RWPE2 (cell line): ENCODE measurements at regions not wholly inside any gene's neighbourhood (a gene's known extent, or its start where the extent isn't known, plus 50 kb on each side); places are given as distances from the start of the nearest gene placed in this dataset.

Source experiments
- ATAC-seq: fragments of 200-7000 bp; cut with Tn5 transposase; 3 replicates; pipeline ENCODE4 v1.9.1; 2021; ENCODE audit warnings: low read depth
- DNase-seq: peaks from one replicate; pipeline ENCODE4 v3.0.0-alpha.2; 2020; ENCODE audit warnings: low spot score
- H3K27ac ChIP-seq: fragments of 450-650 bp; 2 replicates; pipeline ENCODE4 v1.5.1; 2017; ENCODE audit warnings: mild to moderate bottlenecking; ENCODE audit not compliant: poor library complexity, severe bottlenecking
- H3K27me3 ChIP-seq: fragments of 250-450 bp; sonication (Bioruptor Pico); 2 replicates; pipeline ENCODE4 v1.5.1; 2021; ENCODE audit warnings: mild to moderate bottlenecking, moderate library complexity; ENCODE audit not compliant: insufficient read depth, poor library complexity, severe bottlenecking
- H3K36me3 ChIP-seq: fragments of 250-450 bp; sonication (Bioruptor Pico); 2 replicates; pipeline ENCODE4 v1.5.1; 2020; ENCODE audit warnings: low read depth, mild to moderate bottlenecking, moderate library complexity
- H3K4me1 ChIP-seq: fragments of 250-450 bp; sonication (Bioruptor Pico); 2 replicates; pipeline ENCODE4 v1.5.1; 2021; ENCODE audit warnings: mild to moderate bottlenecking, moderate library complexity; ENCODE audit not compliant: insufficient read depth, poor library complexity, severe bottlenecking
- H3K4me3 ChIP-seq: fragments of 250-450 bp; sonication (Bioruptor Pico); 2 replicates; pipeline ENCODE4 v1.5.1; 2021; ENCODE audit warnings: mild to moderate bottlenecking, moderate library complexity; ENCODE audit not compliant: severe bottlenecking
- H3K9me3 ChIP-seq: fragments of 250-450 bp; sonication (Bioruptor Pico); 2 replicates; pipeline ENCODE4 v1.5.1; 2021; ENCODE audit warnings: mild to moderate bottlenecking, moderate library complexity; ENCODE audit not compliant: severe bottlenecking
- TF ChIP-seq, protein P1 (sequence below): fragments of 450-650 bp; IDR thresholded peaks from one replicate; pipeline ENCODE4 v1.5.1; 2017; ENCODE audit warnings: mild to moderate bottlenecking, moderate library complexity; ENCODE audit not compliant: poor library complexity, severe bottlenecking

DNA sequence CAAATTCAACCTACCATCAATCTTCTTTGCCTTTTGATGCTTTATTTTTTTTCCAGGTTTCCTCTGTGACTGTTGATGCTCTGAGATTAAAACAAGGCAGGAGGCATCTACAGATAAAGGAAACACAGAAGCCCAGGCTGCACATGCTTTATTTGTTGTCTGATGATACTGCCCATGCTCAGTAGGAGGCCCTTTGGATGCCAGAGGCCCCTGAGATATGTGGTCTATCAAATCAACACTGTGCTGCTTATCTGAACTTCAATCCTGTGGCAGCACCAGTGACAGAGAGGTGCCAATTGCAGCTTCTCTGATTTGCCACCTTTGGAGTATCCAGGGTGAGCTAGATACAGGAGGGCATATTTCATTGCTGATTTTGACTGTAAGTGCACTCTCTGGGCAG lies 571.3 kb upstream of the TBX3 start:
- TF ChIP-seq, protein P1, sequence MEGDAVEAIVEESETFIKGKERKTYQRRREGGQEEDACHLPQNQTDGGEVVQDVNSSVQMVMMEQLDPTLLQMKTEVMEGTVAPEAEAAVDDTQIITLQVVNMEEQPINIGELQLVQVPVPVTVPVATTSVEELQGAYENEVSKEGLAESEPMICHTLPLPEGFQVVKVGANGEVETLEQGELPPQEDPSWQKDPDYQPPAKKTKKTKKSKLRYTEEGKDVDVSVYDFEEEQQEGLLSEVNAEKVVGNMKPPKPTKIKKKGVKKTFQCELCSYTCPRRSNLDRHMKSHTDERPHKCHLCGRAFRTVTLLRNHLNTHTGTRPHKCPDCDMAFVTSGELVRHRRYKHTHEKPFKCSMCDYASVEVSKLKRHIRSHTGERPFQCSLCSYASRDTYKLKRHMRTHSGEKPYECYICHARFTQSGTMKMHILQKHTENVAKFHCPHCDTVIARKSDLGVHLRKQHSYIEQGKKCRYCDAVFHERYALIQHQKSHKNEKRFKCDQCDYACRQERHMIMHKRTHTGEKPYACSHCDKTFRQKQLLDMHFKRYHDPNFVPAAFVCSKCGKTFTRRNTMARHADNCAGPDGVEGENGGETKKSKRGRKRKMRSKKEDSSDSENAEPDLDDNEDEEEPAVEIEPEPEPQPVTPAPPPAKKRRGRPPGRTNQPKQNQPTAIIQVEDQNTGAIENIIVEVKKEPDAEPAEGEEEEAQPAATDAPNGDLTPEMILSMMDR = no peak
- no peaks in the 10 kb centered on the region for H3K36me3 ChIP-seq
- H3K27me3 ChIP-seq = no peaks in the 10 kb centered on the region

GRCh38 chr12:115253049-115253448 lies 569.1 kb upstream of the TBX3 start:
- no peaks in the 10 kb centered on the region for H3K36me3 ChIP-seq
- no peak for DNase-seq
- no peak for ATAC-seq
- TF ChIP-seq, protein P1 = no peak
- H3K4me3 ChIP-seq = no peak overlapping the region
- no peak overlapping the region for H3K27ac ChIP-seq
- no peaks in the 10 kb centered on the region for H3K27me3 ChIP-seq
- H3K9me3 ChIP-seq = no peaks in the 10 kb centered on the region
- peaks cover 11% of the 10 kb centered on the region for H3K4me1 ChIP-seq

More for the DNA sequence above, 571.3 kb upstream of the TBX3 start:
- no peak for ATAC-seq
- Histone ChIP-seq H3K4me1 (peaks cover 14% of the 10 kb centered on the region), H3K9me3 (no peaks in the 10 kb centered on the region), H3K27ac (no peak overlapping the region), H3K4me3 (no peak overlapping the region)
- DNase-seq = no peak

DNA sequence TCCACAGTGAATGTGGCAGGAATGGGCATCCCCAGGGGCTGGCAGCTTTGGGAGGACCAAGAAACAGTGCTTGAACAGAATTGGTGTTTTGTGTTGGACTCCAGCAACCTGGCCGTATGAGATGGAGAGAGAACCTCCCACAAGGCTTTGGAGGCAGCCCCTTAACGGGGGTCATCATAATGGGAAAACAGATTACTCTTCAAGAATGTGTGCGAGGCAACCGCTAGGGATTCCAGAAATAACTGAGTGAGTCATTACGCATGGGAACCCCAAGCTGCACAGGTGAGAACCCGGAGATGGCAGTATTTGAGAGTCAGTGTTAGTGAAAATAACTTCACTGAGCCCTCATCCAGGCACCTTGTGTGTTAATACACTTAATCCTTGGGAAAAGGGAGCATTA lies 567.8 kb upstream of the TBX3 start:
- TF ChIP-seq, protein P1 = no peak
- no peaks in the 10 kb centered on the region for H3K27me3 ChIP-seq
- DNase-seq (no peak), ATAC-seq (peak; percentile 38; the same call in 1 of the 3 replicates)
- H3K36me3 ChIP-seq = no peaks in the 10 kb centered on the region
- H3K27ac ChIP-seq = no peak overlapping the region
- H3K4me1 ChIP-seq = peaks cover under 1% of the 10 kb centered on the region
- H3K4me3 ChIP-seq = no peak overlapping the region
- no peaks in the 10 kb centered on the region for H3K9me3 ChIP-seq

GRCh38 chr12:115249671-115250278 lies 565.8 kb upstream of the TBX3 start:
- no peak for ATAC-seq
- Histone ChIP-seq H3K4me3 (no peak overlapping the region), H3K27me3 (no peaks in the 10 kb centered on the region), H3K27ac (no peak overlapping the region), H3K9me3 (no peaks in the 10 kb centered on the region), H3K4me1 (no peaks in the 10 kb centered on the region), H3K36me3 (no peaks in the 10 kb centered on the region)
- DNase-seq = no peak
- TF ChIP-seq, protein P1 = no peak

GRCh38 chr12:115245020-115245419 lies 561.0 kb upstream of the TBX3 start:
- no peak overlapping the region for H3K27ac ChIP-seq
- ATAC-seq (no peak), DNase-seq (no peak)
- H3K4me3 ChIP-seq = no peak overlapping the region
- TF ChIP-seq, protein P1 = no peak
- no peaks in the 10 kb centered on the region for H3K9me3 ChIP-seq
- no peaks in the 10 kb centered on the region for H3K36me3 ChIP-seq
- H3K4me1 ChIP-seq = no peaks in the 10 kb centered on the region
- no peaks in the 10 kb centered on the region for H3K27me3 ChIP-seq
